ENCODE measurements at regions not wholly inside any gene's neighbourhood (a gene's known extent, or its start where the extent isn't known, plus 50 kb on each side); places are given as distances from the start of the nearest gene placed in this dataset.

- TF ChIP-seq EZH2 (IDR thresholded peaks at IDR 0.05; ENCODE audit: borderline replicate concordance, insufficient read depth, low read depth, low read length, poor library complexity, severe bottlenecking): no peak
- no peak for TF ChIP-seq CTCF (IDR thresholded peaks at IDR 0.05)
- Histone ChIP-seq H3K9me3 (ENCODE audit: control extremely low read depth in 1 of 3, control insufficient read depth in 2 of 3, insufficient read depth in 1 of 3, low read length in 2 of 3) (peaks cover 0 to 9% (median 7%) of the 10 kb centered on the region in 3 donors), H2AFZ (ENCODE audit: insufficient read depth, low read depth, low read length, poor library complexity, severe bottlenecking) (no peak overlapping the region), H3K4me1 (ENCODE audit: control insufficient read depth in 2 of 2, insufficient read depth in 2 of 2, low read length in 2 of 2) (no peaks in the 10 kb centered on the region), H3K27ac (ENCODE audit: low read length in 2 of 2) (no peak overlapping the region), H3K79me2 (ENCODE audit: control insufficient read depth, insufficient read depth, low read length) (no peaks in the 10 kb centered on the region), H3K4me3 (ENCODE audit: control extremely low read depth in 1 of 5, extremely low read depth in 1 of 5, insufficient read depth in 1 of 5, low read depth in 2 of 5, low read length in 4 of 5) (no peak overlapping the region), H3K9ac (ENCODE audit: low read length) (no peak overlapping the region), H3K27me3 (replicated peaks in 1 of 4; ENCODE audit: control extremely low read depth in 1 of 4, control insufficient read depth in 3 of 4, insufficient read depth in 4 of 4, low read length in 3 of 4) (peaks cover 0 to 2% (median 0%) of the 10 kb centered on the region in 4 experiments), H3K36me3 (replicated peaks in 1 of 2; ENCODE audit: control extremely low read depth in 1 of 2, control insufficient read depth in 1 of 2, extremely low read depth in 1 of 2, insufficient read depth in 2 of 2, low read length in 1 of 2) (no peaks in the 10 kb centered on the region), H4K20me1 (ENCODE audit: control insufficient read depth, insufficient read depth, low read length, poor library complexity, severe bottlenecking) (no peaks in the 10 kb centered on the region), H3K4me2 (replicated peaks; ENCODE audit: low read depth, low read length, poor library complexity, severe bottlenecking) (no peak overlapping the region)
- POLR2A ChIA-PET: no interaction called here
- intact Hi-C loops (cut with micrococcal nuclease): no loop called here
- peaks cover 2% of the 10 kb centered on the region for H3K4me1 Mint-ChIP-seq
- CTCF ChIA-PET: interaction anchor here (0.5 kb wide), 1 partner anchor 14 kb away, joined by 3 read pairs; no protein-coding TSS in a partner anchor
- H3K27me3 Mint-ChIP-seq: peaks cover 19% of the 10 kb centered on the region
- H3K4me3 Mint-ChIP-seq: no peak overlapping the region
- H3K9me3 Mint-ChIP-seq (ENCODE audit: insufficient read depth): peaks cover 3% of the 10 kb centered on the region
- ATAC-seq (ENCODE audit: low read depth) (no peak), DNase-seq (no peak)
- H3K27ac Mint-ChIP-seq: no peak overlapping the region
- no CpG with 5 or more reads among the region's 2 CpGs for WGBS (ENCODE audit: insufficient coverage)
Measured at GRCh38 chr3:43838009-43838758, 147.4 kb downstream of the ABHD5 start.

- no peaks in the 10 kb centered on the region for H3K4me1 ChIP-seq (ENCODE audit: control insufficient read depth in 2 of 2, insufficient read depth in 2 of 2, low read length in 2 of 2)
- Mint-ChIP-seq H3K4me1 (peaks cover 2% of the 10 kb centered on the region), H3K27ac (no peak overlapping the region), H3K9me3 (ENCODE audit: insufficient read depth) (peaks cover 3% of the 10 kb centered on the region), H3K4me3 (no peak overlapping the region), H3K27me3 (peaks cover 19% of the 10 kb centered on the region)
- H3K27me3 ChIP-seq (replicated peaks in 1 of 4; ENCODE audit: control extremely low read depth in 1 of 4, control insufficient read depth in 3 of 4, insufficient read depth in 4 of 4, low read length in 3 of 4): peaks cover 0 to 5% (median 0%) of the 10 kb centered on the region in 4 experiments
- no peak overlapping the region for H2AFZ ChIP-seq (ENCODE audit: insufficient read depth, low read depth, low read length, poor library complexity, severe bottlenecking)
- ChIA-PET POLR2A (no interaction called here), CTCF (interaction anchor here (0.5 kb wide), 1 partner anchor 13 kb away, joined by 3 read pairs; no protein-coding TSS in a partner anchor)
- H3K27ac ChIP-seq (ENCODE audit: low read length in 2 of 2): no peak overlapping the region
- peaks cover 0 to 9% (median 7%) of the 10 kb centered on the region in 3 donors for H3K9me3 ChIP-seq (ENCODE audit: control extremely low read depth in 1 of 3, control insufficient read depth in 2 of 3, insufficient read depth in 1 of 3, low read length in 2 of 3)
- TF ChIP-seq EZH2 (IDR thresholded peaks at IDR 0.05; ENCODE audit: borderline replicate concordance, insufficient read depth, low read depth, low read length, poor library complexity, severe bottlenecking) (no peak), CTCF (IDR thresholded peaks at IDR 0.05) (no peak)
- WGBS (ENCODE audit: insufficient coverage): no CpG with 5 or more reads among the region's 1 CpG
- ATAC-seq (ENCODE audit: low read depth) (no peak), DNase-seq (no peak)
- H3K9ac ChIP-seq (ENCODE audit: low read length): no peak overlapping the region
- H3K36me3 ChIP-seq (replicated peaks in 1 of 2; ENCODE audit: control extremely low read depth in 1 of 2, control insufficient read depth in 1 of 2, extremely low read depth in 1 of 2, insufficient read depth in 2 of 2, low read length in 1 of 2): no peaks in the 10 kb centered on the region
- no peak overlapping the region for H3K4me2 ChIP-seq (replicated peaks; ENCODE audit: low read depth, low read length, poor library complexity, severe bottlenecking)
- H4K20me1 ChIP-seq (ENCODE audit: control insufficient read depth, insufficient read depth, low read length, poor library complexity, severe bottlenecking): no peaks in the 10 kb centered on the region
- intact Hi-C loops (cut with micrococcal nuclease): no loop called here
- no peaks in the 10 kb centered on the region for H3K79me2 ChIP-seq (ENCODE audit: control insufficient read depth, insufficient read depth, low read length)
- no peak overlapping the region for H3K4me3 ChIP-seq (ENCODE audit: control extremely low read depth in 1 of 5, extremely low read depth in 1 of 5, insufficient read depth in 1 of 5, low read depth in 2 of 5, low read length in 4 of 5)
Measured at GRCh38 chr3:43838877-43839276, 148.1 kb downstream of the ABHD5 start.
